Astrocyte of the cerebellum (primary cell): ENCODE measurements at regions not wholly inside any gene's neighbourhood (a gene's known extent, or its start where the extent isn't known, plus 50 kb on each side); places are given as distances from the start of the nearest gene placed in this dataset.
A peak's percentile ranks its signal among the peaks of the same experiment; 100 is the strongest.

Experiments
- DNase-seq: peaks from one replicate; pipeline ENCODE4 v3.0.0-alpha.2; 2011; ENCODE audit warnings: low read depth
- H3K4me3 ChIP-seq: 2 replicates; pipeline ENCODE4 v1.5.1; 2011; ENCODE audit warnings: mild to moderate bottlenecking, low read depth, low read length, moderate library complexity
- CTCF ChIP-seq: IDR thresholded peaks from 2 replicates; pipeline ENCODE4 v1.5.1; 2012; ENCODE audit warnings: low read length, low read depth, moderate library complexity, mild to moderate bottlenecking; ENCODE audit errors: missing control alignments
- in situ Hi-C: cut with HindIII; loops from 2 replicates; pipeline ENCODE4 v1.10.0; 2017; ENCODE audit warnings: low sequenced_read_pairs

GRCh38 chr10:108673741-108674140, 1249.6 kb downstream of the XPNPEP1 start:
- in situ Hi-C loops: no loop called here
- no peak overlapping the region for H3K4me3 ChIP-seq
- DNase-seq: peak; percentile 22
- no peak for TF ChIP-seq CTCF

- no peak overlapping the region for H3K4me3 ChIP-seq
- TF ChIP-seq CTCF: no peak
- in situ Hi-C loops: no loop called here
- no peak for DNase-seq
Measured at GRCh38 chr10:108663587-108663986, 1259.7 kb downstream of the XPNPEP1 start.

- in situ Hi-C loops: no loop called here
Measured at GRCh38 chr10:108662975-108663374, 1260.3 kb downstream of the XPNPEP1 start.

GRCh38 chr10:108655057-108655456, 1268.3 kb downstream of the XPNPEP1 start:
- DNase-seq: no peak
- TF ChIP-seq CTCF: no peak
- no peak overlapping the region for H3K4me3 ChIP-seq
- in situ Hi-C loops: no loop called here

More at GRCh38 chr10:108662975-108663374, 1260.3 kb downstream of the XPNPEP1 start:
- no peak overlapping the region for H3K4me3 ChIP-seq
- no peak for DNase-seq
- no peak for TF ChIP-seq CTCF

GRCh38 chr10:108653531-108653930, 1269.8 kb downstream of the XPNPEP1 start:
- in situ Hi-C loops: no loop called here
- no peak overlapping the region for H3K4me3 ChIP-seq
- no peak for DNase-seq
- no peak for TF ChIP-seq CTCF

- no peak for DNase-seq
- in situ Hi-C loops: no loop called here
- TF ChIP-seq CTCF: no peak
- no peak overlapping the region for H3K4me3 ChIP-seq
Measured at GRCh38 chr10:108639010-108639409, 1284.3 kb downstream of the XPNPEP1 start.

GRCh38 chr10:108638225-108638624, 1285.1 kb downstream of the XPNPEP1 start:
- no peak overlapping the region for H3K4me3 ChIP-seq
- no peak for DNase-seq
- in situ Hi-C loops: no loop called here
- no peak for TF ChIP-seq CTCF
